HL-60 (cell line): ENCODE measurements at regions not wholly inside any gene's neighbourhood (a gene's known extent, or its start where the extent isn't known, plus 50 kb on each side); places are given as distances from the start of the nearest gene placed in this dataset.

Experiments used
- DNase-seq, 2 experiments: peaks; one replicate each; pipeline ENCODE4 v3.0.0-alpha.2; 2010 to 2020; ENCODE audit warnings: low read depth in 1 of 2, low spot score in 1 of 2
- H3K27ac ChIP-seq: fragments of 250-450 bp; sonication (Bioruptor Pico); replicated peaks from 2 replicates; pipeline ENCODE4 v1.5.1; 2020; ENCODE audit warnings: mild to moderate bottlenecking, moderate library complexity
- H3K27me3 ChIP-seq: fragments of 250-450 bp; sonication (Bioruptor Pico); 2 replicates; pipeline ENCODE4 v1.5.1; 2021; ENCODE audit warnings: mild to moderate bottlenecking, moderate library complexity; ENCODE audit not compliant: insufficient read depth, poor library complexity, severe bottlenecking
- H3K4me3 ChIP-seq: replicated peaks from 2 replicates; pipeline ENCODE4 v1.5.1; 2011; ENCODE audit warnings: mild to moderate bottlenecking, control low read depth, low read length; ENCODE audit not compliant: insufficient read depth
- GABPA ChIP-seq: IDR thresholded peaks from 2 replicates; pipeline ENCODE4 v1.6.1; 2012; ENCODE audit warnings: low read depth
- POLR2AphosphoS5 ChIP-seq: IDR thresholded peaks from 2 replicates; pipeline ENCODE4 v1.6.1; 2012; ENCODE audit warnings: low read depth
- SPI1 ChIP-seq: IDR thresholded peaks from 2 replicates; pipeline ENCODE4 v1.6.1; 2012; ENCODE audit warnings: low read depth, mild to moderate bottlenecking, borderline replicate concordance
- TF ChIP-seq, protein P1 (sequence below): IDR thresholded peaks from one replicate; pipeline ENCODE4 v1.5.1; 2011; ENCODE audit warnings: low read length, control low read depth, inconsistent platforms; ENCODE audit not compliant: insufficient read depth
- TF ChIP-seq, protein P2 (sequence below): IDR thresholded peaks from 2 replicates; pipeline ENCODE4 v1.6.1; 2012; ENCODE audit warnings: low read depth; ENCODE audit not compliant: insufficient replicate concordance

GRCh38 chr9:29514336-29514735, 1941.1 kb upstream of the C9orf72 start:
- Histone ChIP-seq H3K4me3 (no peak overlapping the region), H3K27me3 (no peaks in the 10 kb centered on the region), H3K27ac (no peak overlapping the region)
- TF ChIP-seq, protein P1, sequence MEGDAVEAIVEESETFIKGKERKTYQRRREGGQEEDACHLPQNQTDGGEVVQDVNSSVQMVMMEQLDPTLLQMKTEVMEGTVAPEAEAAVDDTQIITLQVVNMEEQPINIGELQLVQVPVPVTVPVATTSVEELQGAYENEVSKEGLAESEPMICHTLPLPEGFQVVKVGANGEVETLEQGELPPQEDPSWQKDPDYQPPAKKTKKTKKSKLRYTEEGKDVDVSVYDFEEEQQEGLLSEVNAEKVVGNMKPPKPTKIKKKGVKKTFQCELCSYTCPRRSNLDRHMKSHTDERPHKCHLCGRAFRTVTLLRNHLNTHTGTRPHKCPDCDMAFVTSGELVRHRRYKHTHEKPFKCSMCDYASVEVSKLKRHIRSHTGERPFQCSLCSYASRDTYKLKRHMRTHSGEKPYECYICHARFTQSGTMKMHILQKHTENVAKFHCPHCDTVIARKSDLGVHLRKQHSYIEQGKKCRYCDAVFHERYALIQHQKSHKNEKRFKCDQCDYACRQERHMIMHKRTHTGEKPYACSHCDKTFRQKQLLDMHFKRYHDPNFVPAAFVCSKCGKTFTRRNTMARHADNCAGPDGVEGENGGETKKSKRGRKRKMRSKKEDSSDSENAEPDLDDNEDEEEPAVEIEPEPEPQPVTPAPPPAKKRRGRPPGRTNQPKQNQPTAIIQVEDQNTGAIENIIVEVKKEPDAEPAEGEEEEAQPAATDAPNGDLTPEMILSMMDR: no peak
- no peak for TF ChIP-seq POLR2AphosphoS5
- TF ChIP-seq GABPA: no peak
- TF ChIP-seq SPI1: no peak
- TF ChIP-seq, protein P2, sequence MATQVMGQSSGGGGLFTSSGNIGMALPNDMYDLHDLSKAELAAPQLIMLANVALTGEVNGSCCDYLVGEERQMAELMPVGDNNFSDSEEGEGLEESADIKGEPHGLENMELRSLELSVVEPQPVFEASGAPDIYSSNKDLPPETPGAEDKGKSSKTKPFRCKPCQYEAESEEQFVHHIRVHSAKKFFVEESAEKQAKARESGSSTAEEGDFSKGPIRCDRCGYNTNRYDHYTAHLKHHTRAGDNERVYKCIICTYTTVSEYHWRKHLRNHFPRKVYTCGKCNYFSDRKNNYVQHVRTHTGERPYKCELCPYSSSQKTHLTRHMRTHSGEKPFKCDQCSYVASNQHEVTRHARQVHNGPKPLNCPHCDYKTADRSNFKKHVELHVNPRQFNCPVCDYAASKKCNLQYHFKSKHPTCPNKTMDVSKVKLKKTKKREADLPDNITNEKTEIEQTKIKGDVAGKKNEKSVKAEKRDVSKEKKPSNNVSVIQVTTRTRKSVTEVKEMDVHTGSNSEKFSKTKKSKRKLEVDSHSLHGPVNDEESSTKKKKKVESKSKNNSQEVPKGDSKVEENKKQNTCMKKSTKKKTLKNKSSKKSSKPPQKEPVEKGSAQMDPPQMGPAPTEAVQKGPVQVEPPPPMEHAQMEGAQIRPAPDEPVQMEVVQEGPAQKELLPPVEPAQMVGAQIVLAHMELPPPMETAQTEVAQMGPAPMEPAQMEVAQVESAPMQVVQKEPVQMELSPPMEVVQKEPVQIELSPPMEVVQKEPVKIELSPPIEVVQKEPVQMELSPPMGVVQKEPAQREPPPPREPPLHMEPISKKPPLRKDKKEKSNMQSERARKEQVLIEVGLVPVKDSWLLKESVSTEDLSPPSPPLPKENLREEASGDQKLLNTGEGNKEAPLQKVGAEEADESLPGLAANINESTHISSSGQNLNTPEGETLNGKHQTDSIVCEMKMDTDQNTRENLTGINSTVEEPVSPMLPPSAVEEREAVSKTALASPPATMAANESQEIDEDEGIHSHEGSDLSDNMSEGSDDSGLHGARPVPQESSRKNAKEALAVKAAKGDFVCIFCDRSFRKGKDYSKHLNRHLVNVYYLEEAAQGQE: no peak
- DNase-seq: no peak

- H3K4me3 ChIP-seq: no peak overlapping the region
- no peak overlapping the region for H3K27ac ChIP-seq
- DNase-seq: no peak
- no peaks in the 10 kb centered on the region for H3K27me3 ChIP-seq
- TF ChIP-seq SPI1: no peak
- TF ChIP-seq GABPA: no peak
- TF ChIP-seq, protein P1: no peak
- no peak for TF ChIP-seq POLR2AphosphoS5
- TF ChIP-seq, protein P2: no peak
Observed at GRCh38 chr9:29514862-29515261, 1941.6 kb upstream of the C9orf72 start.

DNA sequence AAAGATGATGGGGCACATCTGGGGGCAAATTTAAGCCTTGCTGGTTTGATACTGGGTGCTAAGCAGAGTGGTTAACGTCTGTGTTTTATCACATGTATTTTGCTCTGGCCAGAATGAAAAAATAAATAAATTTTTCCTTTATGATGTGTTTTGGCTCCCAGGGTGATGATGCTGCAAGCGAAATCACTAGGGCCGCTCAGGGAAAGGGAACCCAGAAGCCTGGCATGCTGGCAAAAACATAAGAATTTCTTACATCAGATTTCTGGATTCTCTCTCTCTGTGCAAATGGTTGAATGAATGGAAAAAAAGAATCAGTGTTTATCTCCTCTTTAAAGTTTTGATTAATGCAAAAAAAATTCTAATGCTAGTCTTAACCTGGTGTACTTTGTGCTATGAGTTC, 1975.2 kb upstream of the C9orf72 start:
- DNase-seq: no peak
- no peak for TF ChIP-seq SPI1
- TF ChIP-seq GABPA: no peak
- TF ChIP-seq, protein P2: no peak
- TF ChIP-seq, protein P1: no peak
- no peak for TF ChIP-seq POLR2AphosphoS5
- Histone ChIP-seq H3K27me3 (no peaks in the 10 kb centered on the region), H3K27ac (no peak overlapping the region), H3K4me3 (no peak overlapping the region)
